Fibroblast of skin of abdomen (primary cell): ENCODE measurements at regions not wholly inside any gene's neighbourhood (a gene's known extent, or its start where the extent isn't known, plus 50 kb on each side); places are given as distances from the start of the nearest gene placed in this dataset.
"Not testable (repeated sequence)": the region's sequence is repeated elsewhere in the genome, so short reads cannot be mapped to it uniquely, and the experiment has no call there.

Experiments
- DNase-seq: peaks from one replicate; pipeline ENCODE4 v3.0.0-alpha.2; 2013

DNA sequence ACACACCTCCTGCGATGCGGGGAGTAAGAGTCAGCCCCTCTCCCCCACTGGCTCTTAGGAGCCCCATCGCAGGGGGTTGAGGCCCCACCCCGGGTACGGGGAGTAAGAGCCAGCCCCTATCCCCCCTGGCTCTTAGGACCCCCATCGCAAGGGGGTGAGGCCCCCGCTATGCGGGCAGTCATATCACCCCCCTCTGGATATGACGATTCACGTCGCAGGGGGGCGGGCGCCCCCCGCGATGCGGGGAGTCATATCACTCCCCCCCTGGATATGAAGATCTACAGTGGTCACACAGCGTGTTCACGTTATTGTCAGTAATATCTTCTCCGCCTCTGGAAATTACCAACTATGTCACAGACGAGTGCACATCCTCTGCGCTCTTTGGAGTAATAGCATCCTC lies 61.1 kb downstream of the DEFB131A start:
- DNase-seq, result not testable (repeated sequence)

DNA sequence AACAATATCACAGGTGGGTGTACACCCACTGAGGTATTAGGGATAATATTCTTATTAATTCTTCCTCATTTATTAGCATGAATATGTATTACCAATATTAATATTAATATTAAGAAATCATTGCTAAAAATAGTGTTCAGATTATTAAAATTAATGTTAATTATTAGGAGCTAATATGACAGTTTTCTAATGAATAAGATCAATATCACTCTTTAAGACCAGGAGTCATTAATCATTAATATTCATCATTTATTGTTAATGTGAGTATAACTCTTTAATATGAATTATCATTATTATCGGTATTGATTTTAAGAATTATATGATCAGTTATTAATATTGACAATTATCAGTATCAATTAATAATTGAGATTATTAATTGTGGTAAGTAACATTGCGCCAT lies 62.5 kb downstream of the DEFB131A start:
- DNase-seq, result not testable (repeated sequence)

DNA sequence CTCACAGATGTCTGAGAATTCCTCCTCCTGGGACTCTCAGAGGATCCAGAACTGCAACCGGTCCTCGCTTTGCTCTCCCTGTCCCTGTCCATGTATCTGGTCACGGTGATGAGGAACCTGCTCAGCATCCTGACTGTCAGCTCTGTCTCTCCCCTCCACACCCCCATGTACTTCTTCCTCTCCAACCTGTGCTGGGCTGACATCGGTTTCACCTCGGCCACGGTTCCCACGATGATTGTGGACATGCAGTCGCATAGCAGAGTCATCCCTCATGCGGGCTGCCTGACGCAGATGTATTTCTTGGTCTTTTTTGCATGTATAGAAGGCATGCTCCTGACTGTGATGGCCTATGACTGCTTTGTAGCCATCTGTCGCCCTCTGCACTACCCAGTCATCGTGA lies 68.7 kb downstream of the DEFB131A start:
- DNase-seq, result not testable (repeated sequence)

DNA sequence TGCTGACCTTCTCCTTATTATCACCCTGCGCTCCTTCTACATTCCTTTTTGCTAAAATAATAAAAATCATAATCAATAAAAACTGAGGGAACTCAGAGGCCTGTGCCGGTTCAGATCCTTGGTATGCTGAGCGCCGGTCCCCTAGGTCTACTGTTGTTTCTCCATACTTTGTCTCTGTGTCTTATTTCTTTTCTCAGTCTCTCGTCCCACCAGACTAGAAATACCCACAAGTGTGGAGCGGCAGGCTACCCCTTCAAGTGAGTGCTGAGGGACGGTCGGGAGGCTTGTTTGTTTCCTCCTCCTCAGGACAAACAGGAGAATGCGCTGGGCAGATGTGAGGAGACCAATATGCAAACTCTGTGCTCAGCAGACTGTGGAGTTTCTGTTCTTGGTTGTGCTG lies 75.4 kb downstream of the DEFB131A start:
- DNase-seq, result not testable (repeated sequence)

DNA sequence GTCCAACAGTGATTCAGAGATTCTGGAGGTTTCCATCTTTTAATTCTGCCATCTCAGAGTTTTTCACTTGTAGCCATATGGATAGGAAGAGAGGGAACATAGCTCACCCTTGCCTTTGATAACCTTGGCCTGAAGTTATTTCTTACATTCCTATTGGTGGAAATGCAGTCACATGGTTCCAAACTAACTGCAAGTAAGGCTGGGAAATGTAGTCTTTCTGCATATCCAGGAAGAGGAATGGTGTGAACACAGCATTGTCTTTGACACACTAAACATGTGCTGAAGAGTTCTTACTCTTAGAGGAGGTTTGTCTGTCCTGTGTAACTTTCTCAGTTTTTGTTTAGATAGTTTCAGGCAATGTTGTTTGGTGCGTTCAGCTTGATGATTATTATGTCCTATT lies 78.7 kb downstream of the DEFB131A start:
- not testable (repeated sequence) for DNase-seq

DNA sequence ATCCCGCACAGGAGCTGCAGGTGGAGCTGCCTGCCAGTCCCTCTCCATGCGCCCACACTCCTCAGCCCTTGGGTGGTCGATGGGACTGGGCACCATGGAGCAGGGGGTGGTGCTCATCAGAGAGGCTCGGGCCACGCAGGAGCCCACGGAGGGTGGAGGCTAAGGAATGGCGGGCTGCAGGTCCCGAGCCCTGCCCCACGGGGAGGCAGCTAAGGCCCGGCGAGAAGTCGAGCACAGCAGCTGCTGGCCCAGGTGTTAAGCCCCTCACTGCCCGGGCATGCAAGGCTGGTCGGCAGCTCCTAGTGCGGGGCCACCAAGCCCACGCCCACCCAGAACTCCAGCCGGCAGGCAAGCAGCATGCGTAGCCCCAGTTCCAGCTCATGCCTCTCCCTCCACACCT lies 80.2 kb downstream of the DEFB131A start:
- not testable (repeated sequence) for DNase-seq

DNA sequence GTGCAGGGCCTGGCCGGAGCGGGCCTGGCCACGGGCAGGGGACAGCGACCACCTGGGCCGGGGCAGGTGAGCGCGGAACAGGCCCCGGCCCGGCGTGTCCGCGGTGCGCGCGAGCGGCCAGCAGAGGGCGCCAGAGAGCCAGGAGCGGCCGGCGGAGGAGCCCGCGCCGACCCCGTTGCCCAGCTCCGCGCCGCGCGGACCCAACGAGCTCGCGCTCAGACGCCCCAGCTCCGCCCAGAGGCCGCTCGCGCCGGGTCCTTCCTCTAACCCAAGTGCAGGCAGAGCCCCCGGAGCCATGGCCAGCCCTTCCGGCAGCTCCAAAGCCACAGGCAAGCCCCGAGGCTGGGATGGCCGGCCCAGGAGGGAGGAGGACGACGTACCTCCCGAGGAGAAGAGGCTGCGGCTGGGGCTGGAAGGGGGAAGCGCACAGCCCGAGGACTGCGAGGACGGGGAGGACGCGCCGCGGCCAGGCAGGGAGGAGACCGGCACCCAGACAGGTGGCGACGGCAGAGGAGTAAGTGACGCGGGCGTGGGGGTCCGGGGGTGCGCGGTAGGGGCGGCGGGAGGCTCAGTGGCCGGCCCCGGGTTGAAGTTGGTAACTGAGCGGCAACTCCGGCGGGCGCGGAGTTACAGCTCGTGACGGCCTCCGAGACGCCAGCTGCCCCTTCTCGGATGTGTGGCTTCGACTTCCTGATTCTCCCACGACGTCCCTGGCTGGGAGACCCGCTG lies 88.1 kb downstream of the DEFB131A start:
- DNase-seq, result peak; percentile 35

DNA sequence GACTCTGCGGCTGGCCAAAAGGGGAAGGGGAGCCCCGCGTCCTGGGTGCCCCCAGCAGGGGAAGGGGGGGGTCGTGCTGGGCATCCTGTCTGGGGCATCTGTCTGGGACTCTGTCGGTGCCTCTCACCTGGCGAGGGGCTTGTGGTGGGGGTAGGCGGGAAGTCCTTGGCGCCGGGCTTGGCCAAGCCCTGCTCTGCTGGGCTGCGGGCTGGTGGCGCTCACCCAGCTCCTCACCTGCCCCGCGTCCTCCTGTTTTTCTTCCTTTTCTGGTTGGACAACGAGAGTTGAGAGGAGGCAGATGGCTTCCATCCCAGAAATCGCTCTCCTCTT lies 88.6 kb downstream of the DEFB131A start:
- DNase-seq, result not testable (repeated sequence)

DNA sequence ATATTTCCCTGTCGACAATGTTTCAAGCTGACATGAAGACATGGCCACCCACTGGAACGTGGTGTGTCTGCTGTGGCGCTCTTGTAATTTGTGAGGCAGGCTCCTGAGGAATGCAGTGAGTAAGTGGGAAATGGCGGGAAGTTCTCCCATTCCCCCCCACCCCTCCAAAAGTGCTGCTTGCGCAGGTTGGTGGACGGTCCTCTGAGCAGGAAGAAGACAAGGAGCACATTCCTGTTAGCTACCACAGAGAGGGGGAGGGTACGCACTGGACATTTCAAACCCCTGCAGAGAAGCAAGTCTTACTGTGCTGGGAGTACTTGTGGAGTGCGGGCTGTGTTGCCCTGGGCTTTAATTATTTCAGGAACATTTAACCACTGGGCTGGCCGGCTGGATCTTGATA lies 92.9 kb downstream of the DEFB131A start:
- peak; percentile 8 for DNase-seq

DNA sequence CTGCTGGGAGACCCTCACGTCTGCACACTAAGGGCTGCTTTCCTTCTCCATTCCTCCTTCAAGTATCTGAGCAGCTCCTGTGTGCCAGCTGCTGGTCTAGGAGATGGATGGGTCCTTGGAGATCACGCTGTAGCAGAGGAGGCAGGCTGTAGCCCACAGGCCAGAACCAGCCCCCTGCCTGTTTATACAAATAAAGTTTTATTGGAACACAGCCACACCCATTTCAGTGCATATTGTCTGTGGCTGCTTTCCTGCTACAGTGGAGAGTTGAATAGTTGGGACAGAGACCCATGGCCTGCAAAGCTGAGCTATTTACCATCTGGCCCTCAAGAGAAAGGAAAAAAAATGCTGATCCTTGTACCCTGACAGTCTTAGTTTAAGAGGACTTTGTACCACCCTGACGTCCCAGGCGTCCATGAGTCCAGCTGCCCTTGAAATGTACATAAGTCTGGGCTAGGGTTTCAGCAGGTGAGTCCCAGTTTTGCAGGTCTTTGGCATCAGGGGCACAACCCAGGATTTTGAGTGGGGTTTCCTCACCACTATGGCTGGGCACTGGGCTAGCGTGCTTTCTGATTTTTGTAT lies 95.8 kb downstream of the DEFB131A start:
- DNase-seq, result not testable (repeated sequence)

DNA sequence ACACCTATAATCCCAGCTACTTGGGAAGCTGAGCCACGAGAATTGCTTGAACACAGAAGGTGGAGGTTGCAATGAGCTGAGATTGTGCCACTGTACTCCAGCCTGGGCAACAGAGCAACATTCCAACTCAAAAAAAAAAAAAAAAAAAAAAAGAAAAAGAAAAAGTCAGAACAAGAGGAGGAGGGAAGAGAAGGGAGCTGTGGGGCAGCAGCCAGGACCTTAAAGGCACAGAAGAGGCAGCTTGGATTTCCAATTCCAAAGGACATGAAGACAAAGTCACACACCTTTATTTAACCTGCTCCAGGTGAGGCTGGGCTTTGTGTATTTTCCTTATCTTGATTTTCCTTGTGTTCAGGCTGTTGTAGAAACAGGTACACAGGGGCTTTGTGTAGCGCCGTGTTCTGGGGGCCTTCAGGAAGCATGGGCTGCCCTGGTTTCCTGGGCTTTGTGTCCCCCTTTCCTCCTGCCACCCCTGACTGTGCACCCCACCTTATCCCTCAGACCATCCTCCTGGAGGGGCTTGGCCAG lies 97.2 kb downstream of the DEFB131A start:
- not testable (repeated sequence) for DNase-seq

DNA sequence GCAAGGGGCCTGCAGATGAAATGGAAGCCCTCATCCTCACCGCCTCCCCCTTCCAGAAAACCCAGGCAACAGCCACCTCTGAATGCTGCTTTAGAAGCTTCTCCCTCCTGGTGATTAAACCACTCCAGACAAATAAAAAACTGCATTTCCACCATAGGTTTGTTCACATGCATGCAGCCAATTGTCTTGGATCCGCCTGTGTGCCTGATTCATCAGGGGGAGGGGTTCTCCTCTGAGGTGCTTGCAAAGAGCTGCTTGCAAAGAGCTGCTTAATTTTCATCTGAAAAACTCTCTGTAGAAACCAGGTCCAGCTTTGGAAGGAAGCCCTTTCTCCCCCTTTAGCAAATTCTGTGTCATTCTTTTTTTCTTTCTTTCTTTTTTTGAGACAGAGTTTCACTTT lies 100.6 kb downstream of the DEFB131A start:
- not testable (repeated sequence) for DNase-seq

DNA sequence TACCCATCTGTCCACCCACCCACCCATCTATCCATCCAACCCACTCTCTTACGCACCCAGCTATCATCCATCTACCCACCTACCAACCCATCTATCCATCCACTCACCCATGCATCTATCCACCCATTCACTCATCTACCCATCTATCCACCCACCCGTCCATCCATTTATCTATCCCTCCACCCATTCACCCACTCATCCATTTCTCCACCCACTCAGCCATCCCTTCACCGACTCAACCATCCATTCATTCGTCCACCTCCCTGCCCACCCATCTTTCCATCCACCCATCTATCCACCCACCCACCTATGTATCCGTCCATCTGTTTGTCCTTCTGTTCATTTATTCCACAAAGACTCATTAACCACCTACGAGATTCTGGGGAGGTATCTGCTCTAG lies 103.3 kb downstream of the DEFB131A start:
- not testable (repeated sequence) for DNase-seq

DNA sequence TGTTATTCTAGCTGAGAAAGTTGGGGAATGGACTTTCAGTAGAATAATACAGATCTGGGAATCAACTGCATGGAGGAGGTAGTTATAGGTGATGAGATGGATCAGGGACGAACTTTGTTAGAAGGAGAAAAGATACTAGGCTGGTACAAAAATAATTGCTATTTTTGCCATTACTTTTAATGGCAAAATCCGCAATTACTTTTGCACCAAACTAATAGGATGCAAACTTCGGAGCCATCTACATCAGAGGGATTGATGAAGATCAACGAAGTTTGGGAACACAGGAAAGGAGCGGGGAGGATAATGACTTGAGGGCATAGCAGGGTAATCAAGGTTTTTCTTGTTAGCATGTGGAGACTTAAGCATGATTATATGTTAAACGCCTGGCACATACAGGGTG lies 111.9 kb downstream of the DEFB131A start:
- DNase-seq, result not testable (repeated sequence)

DNA sequence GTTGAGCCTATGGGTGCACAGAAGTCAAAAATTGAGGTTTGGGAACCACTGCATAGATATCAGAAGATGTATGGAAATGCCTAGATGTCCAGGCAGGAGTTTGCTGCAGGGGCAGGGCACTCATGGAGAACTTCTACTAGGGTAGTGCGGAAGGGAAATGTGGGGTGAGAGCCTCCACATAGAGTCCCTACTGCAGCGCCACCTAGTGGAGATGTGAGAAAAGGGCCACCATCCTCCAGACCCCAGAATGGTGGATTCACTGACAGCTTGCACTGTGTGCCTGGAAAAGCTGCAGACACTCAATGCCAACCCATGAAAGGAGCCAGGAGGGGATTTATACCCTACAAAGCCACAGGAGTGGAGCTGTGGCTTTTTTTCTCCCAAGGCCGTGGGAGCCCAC lies 133.7 kb downstream of the DEFB131A start:
- DNase-seq, result not testable (repeated sequence)

DNA sequence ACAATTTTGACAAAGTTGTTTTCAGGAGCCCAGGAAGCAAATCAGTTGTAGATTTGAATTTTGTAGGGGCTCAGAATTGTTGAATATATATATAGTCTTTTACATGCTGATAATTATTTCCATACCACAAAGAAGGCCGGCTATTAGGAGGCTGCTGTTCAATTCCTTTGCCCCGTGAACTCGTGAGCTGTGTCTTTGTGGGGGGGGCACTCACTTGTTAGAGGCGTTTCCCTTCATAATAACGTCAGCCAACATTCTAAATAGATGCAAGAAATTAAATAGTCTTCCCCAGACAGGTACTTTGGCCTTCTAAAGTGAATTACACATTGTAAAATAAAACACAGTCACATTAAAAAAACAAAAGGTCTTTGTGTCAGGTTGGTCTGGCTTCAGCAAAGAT lies 138.7 kb downstream of the DEFB131A start:
- DNase-seq, result not testable (repeated sequence)

DNA sequence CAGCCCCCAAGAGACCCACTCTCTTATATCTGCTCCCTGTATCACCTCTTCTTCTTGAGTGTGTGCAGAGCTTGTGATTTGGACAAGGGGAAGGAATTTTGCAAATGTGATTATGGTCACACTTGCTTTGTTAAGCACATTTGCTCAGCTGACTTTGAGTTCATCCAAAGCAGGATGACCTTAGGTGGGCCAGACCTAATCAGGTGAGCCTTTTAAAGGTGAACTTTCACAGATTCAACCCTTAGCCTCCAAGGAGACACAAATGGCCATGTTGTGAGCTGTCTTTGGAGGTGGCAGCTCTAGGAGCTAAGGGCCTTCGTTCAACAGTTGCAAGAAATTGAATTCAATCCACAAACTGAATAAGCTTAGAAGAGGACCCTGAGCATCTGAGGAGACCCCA lies 147.8 kb downstream of the DEFB131A start:
- no peak for DNase-seq

DNA sequence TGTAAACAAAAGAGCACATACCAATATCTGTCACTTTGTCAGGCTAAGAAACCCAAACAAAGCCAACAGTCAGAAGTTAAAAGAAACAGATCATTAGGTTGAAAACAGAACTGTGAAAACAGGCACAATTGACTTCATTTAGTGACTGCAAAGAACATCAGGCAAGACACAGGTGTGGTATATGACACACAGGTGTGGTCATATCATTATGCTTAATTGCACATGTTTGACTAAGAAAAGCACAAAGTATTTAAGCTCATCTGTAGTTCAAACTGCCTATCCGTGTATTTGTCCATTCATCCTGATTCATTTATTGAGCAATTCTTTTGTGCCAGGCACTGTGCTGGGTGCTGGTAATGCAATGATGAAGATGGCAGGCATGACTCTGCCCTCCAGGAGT lies 150.7 kb downstream of the DEFB131A start:
- no peak for DNase-seq

DNA sequence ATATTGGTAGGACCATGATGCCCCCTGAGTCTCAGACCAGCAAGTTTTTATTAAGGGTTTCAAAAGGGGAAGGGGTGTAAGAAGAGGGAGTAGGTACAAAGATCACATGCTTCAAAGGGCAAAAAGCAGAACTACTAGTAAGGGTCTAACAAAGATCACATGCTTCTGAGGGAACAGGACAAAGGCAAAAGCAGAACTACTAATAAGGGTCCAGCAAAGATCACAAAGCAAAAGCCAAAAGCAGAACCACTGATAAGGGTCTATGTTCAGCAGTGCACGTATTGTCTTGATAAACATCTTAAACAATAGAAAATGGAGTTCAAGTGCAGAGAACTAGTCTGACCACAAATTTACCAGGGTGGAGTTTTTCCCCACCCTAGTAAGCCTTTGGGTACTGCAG lies 151.3 kb downstream of the DEFB131A start:
- not testable (repeated sequence) for DNase-seq

DNA sequence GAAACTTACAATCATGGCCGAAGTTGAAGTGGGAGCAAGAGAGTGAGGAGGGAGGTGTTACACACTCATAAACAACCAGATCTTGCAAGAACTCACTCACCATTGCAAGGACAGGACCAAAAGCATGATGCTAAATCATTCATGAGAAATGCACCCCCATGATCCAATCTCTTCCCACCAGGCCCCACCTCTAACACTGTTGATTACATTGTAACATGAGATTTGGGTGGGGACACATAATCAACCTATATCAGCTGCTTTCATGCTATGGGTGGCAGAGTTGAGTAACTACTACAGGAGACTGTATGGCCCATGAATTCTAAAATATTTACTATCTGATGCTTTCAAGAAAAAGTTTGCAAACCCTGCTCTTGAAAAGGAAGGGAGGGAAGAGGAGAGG lies 155.1 kb downstream of the DEFB131A start:
- DNase-seq, result no peak

DNA sequence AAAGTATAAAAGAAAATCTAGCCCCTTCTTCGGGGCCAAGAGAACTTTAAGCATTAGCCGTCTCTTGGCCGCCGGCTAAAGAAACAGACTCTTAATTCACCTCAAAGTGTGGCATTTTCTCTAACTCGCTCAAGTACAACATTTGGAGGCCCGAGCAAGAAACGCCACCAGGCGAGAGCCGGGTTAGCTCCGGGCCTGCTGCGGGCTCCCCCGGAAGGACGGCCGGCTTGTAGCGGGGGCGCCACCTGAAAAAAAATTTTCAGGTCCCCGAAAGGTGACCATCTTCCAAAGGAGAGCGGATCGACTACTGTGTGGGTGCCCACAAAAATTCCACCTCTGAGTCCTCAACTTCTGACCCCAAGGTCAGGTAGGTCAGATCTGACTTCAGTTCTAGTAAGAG lies 156.0 kb downstream of the DEFB131A start:
- DNase-seq, result no peak

DNA sequence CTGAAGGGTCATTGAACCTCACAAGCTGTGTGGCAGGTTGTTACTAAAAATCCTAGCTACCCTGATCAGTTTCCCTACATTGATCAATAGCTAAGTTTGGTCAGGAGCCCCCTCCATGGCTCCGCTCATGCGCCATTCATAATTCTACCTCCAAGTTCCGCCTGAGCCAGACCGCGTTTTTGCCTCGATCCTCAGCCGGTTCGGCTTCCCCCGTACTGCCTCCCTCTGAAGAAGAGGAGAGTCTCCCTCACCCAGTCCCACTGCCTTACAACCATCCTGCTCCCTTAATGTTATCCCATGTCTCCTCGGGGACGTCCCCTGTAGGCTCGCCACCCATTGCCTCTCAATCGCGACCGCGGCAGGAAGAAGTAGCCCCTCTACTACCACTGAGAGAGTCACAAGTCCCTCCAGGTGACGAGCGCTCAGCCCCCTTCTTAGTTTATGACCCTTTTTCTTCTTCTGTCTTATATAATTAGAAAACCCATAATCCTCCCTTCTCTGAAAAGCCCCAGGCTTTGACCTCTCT lies 158.2 kb downstream of the DEFB131A start:
- DNase-seq, result no peak

DNA sequence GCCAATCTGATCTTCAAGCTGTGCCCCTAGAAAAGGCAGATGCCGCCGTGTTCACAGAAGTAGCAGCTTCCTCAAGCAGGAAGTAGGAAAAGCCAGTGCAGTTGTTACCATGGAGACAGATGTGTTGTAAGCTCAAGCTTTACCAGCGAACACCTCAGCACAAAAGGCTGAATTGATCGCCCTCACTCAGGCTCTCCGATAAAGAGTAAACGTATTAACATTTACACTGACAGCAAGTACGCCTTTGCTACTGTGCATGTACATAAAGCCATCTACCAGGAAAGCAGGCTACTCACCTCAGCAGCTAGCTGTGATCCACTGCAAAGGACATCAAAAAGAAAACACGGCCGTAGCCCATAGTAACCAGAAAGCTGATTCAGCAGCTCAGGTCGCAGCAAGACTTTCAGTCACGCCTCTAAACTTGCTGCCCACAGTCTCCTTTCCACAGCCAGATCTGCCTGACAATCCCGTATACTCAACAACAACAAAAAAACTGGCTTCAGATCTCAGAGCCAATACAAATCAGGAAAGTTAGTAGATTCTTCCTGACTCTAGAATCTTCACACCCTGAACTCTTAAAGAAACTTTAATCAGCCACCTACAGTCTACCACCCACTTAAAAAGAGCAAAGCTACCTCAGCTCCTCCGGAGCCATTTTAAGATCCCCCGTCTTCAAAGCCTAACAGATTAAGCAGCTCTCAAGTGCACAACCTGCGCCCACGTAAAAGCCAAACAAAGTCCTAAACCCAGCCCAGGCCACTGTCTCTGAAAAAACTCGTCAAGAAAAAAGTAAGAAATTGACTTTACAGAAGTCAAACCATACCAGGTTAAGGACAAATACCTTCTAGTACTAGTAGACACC lies 160.0 kb downstream of the DEFB131A start:
- not testable (repeated sequence) for DNase-seq
